ENCODE measurements at regions not wholly inside any gene's neighbourhood (a gene's known extent, or its start where the extent isn't known, plus 50 kb on each side); places are given as distances from the start of the nearest gene placed in this dataset.

DNA sequence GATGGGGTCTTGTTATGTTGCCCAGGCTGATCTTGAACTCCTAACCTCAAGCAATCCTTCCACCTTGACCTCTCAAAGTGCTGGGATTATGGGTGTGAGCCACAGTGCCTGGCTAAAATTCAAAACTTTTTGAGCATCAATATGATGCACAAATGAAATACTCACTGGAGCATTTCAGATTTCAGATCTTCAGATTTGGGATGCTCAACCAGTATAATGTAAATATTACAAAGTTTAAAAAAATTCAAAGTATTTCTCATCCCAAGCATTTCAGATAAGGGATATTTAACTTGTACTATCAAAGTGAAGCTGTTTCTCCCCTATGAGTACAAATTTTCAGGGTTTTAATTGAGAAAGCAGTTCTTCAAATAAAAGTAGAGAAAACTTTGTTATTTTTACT lies 164.1 kb upstream of the CCDC68 start:
- no peak for DNase-seq (ENCODE audit: extremely low read depth, low read depth)
- no peak for TF ChIP-seq CTCF (IDR thresholded peaks at IDR 0.05; ENCODE audit: low read depth, low read length)

- no peak for TF ChIP-seq CTCF (IDR thresholded peaks at IDR 0.05; ENCODE audit: low read depth, low read length)
- no peak for DNase-seq (ENCODE audit: extremely low read depth, low read depth)
These were observed 162.3 kb upstream of the CCDC68 start for GRCh38 chr18:55121397-55122170.

GRCh38 chr18:55120896-55121295 lies 161.6 kb upstream of the CCDC68 start:
- no peak for TF ChIP-seq CTCF (IDR thresholded peaks at IDR 0.05; ENCODE audit: low read depth, low read length)

DNA sequence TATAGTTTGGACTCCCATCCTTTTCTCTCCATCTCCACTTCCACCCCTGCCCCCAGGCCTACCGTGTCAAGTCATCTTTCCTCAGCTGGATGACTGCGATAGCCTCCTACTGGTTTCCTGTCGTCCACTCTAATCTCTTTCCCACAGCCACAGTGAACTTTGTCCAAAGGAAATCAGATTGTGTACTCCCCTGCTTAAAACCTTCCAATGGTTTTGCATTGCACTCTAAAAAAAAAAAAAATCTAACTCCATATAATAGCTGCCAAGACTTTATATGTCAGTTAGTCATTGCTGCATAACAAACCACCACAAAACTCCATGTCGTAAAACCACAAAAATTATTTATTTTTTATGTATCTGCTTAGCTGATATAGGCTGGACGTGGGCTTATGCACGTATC lies 160.2 kb upstream of the CCDC68 start:
- DNase-seq (ENCODE audit: extremely low read depth, low read depth) = no peak
- no peak for TF ChIP-seq CTCF (IDR thresholded peaks at IDR 0.05; ENCODE audit: low read depth, low read length)

More at GRCh38 chr18:55120896-55121295, 161.6 kb upstream of the CCDC68 start:
- DNase-seq (ENCODE audit: extremely low read depth, low read depth) = no peak

- no peak for DNase-seq (ENCODE audit: extremely low read depth, low read depth)
- no peak for TF ChIP-seq CTCF (IDR thresholded peaks at IDR 0.05; ENCODE audit: low read depth, low read length)
These were observed 159.8 kb upstream of the CCDC68 start for GRCh38 chr18:55119016-55119415.

DNA sequence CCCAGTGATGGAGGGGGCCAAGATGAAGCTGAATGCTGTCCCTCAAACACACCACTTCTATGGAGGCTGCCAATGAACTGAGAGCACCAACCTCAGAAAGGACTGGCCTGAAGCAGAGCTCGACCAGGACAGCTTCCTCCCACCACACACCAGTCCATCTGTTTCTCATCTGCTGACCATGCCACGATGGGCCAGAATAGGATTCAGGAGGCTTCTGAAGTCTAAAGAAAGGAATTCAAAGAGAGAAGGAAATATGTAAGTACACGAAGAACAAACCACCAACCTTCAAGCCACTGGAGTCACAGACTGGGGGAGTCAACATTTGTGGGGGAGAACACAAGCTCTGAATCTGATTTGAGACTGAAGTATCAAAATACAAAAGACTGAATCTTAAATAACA lies 157.6 kb upstream of the CCDC68 start:
- no peak for TF ChIP-seq CTCF (IDR thresholded peaks at IDR 0.05; ENCODE audit: low read depth, low read length)
- DNase-seq (ENCODE audit: extremely low read depth, low read depth) = no peak

DNA sequence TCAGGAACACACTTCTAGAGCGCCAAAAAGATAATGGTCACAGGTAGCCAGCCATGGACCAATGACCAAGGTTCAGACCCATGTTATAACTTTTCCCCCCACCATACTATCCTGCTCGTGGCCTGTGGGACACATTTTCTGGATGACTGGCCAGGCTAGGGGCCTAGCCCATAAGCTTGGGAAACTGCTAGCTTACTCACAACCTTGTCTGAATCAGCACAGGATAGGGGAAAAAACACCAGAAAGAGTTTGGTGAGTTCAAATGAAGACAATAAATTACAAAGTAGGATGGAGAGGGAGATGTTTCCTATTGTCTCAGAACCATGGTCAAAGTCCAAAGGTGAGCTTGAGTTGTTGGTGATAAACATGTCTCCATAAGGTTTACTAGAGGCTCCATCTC lies 156.3 kb upstream of the CCDC68 start:
- no peak for TF ChIP-seq CTCF (IDR thresholded peaks at IDR 0.05; ENCODE audit: low read depth, low read length)
- DNase-seq (ENCODE audit: extremely low read depth, low read depth) = no peak

Data from AG09319 (cell line).